ENCODE measurements at regions not wholly inside any gene's neighbourhood (a gene's known extent, or its start where the extent isn't known, plus 50 kb on each side); places are given as distances from the start of the nearest gene placed in this dataset.
"Not testable (repeated sequence)": the region's sequence is repeated elsewhere in the genome, so short reads cannot be mapped to it uniquely, and the experiment has no call there.

- H3K4me1 Mint-ChIP-seq = no peaks in the 10 kb centered on the region
- H3K9me3 Mint-ChIP-seq = no peaks in the 10 kb centered on the region
- no peak overlapping the region for H3K4me3 Mint-ChIP-seq
- DNase-seq (no peak), ATAC-seq (replicated peaks) (no peak)
- no peak overlapping the region for H3K27ac Mint-ChIP-seq
- no peaks in the 10 kb centered on the region for H3K36me3 Mint-ChIP-seq
- H3K27me3 Mint-ChIP-seq = peaks cover 4 to 23% of the 10 kb centered on the region in 2 donors
Measured at GRCh38 chr3:130569461-130570365, 52.7 kb downstream of the COL6A6 start.

- no peak overlapping the region for H3K27ac Mint-ChIP-seq
Measured at GRCh38 chr3:130572769-130573168, 55.8 kb downstream of the COL6A6 start.

GRCh38 chr3:130576375-130577266 is 59.6 kb downstream of the COL6A6 start:
- DNase-seq = no peak
- H3K36me3 Mint-ChIP-seq = no peaks in the 10 kb centered on the region
- ATAC-seq (replicated peaks) = no peak
- no peak overlapping the region for H3K4me3 Mint-ChIP-seq
- no peaks in the 10 kb centered on the region for H3K9me3 Mint-ChIP-seq
- peaks cover 11 to 20% of the 10 kb centered on the region in 2 donors for H3K27me3 Mint-ChIP-seq
- no peaks in the 10 kb centered on the region for H3K4me1 Mint-ChIP-seq
- no peak overlapping the region for H3K27ac Mint-ChIP-seq

More at GRCh38 chr3:130572769-130573168, 55.8 kb downstream of the COL6A6 start:
- no peaks in the 10 kb centered on the region for H3K9me3 Mint-ChIP-seq
- ATAC-seq (replicated peaks) = no peak
- H3K4me1 Mint-ChIP-seq = no peaks in the 10 kb centered on the region
- no peak overlapping the region for H3K4me3 Mint-ChIP-seq
- no peaks in the 10 kb centered on the region for H3K36me3 Mint-ChIP-seq
- DNase-seq = no peak
- peaks cover 7 to 17% of the 10 kb centered on the region in 2 donors for H3K27me3 Mint-ChIP-seq

DNA sequence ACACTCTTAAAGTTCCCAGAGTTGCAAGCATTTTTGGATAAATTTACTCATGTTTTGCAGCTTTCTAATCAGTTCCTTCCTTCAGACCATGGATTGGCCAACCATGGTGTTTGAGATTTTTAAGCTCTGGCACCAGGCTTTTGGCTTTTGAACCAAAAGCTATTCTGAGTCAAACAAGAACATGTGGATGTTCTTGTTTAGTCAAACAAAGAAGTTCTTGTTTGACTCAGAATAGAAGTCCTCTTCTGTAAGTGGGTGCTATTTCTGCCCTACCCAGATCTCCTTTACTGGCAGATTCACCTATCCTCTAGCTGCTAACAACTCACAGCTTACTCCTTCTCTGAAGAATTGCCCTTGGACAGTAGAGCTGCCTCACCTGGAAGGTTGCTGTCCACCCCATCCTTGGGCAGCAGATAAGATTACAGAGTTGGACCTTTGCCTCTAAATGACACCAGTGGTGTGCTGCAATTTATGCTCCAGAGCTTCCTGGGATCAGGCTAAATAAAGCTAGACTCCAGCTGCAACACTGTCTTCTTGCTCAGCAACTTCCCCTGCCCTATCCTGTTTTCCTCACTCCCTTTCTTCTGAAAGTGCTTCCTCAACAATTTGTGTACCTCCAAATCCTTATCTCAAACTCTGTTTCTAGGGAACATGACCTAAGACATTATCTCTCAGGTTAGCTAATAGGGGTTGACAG is 65.6 kb downstream of the COL6A6 start:
- ATAC-seq (replicated peaks) (peak; percentile 29 to 80), DNase-seq (no peak)
- H3K27ac Mint-ChIP-seq = no peak overlapping the region
- no peaks in the 10 kb centered on the region for H3K36me3 Mint-ChIP-seq
- no peaks in the 10 kb centered on the region for H3K9me3 Mint-ChIP-seq
- peaks cover 5 to 6% of the 10 kb centered on the region in 2 donors for H3K27me3 Mint-ChIP-seq
- H3K4me1 Mint-ChIP-seq = no peaks in the 10 kb centered on the region
- no peak overlapping the region for H3K4me3 Mint-ChIP-seq

DNA sequence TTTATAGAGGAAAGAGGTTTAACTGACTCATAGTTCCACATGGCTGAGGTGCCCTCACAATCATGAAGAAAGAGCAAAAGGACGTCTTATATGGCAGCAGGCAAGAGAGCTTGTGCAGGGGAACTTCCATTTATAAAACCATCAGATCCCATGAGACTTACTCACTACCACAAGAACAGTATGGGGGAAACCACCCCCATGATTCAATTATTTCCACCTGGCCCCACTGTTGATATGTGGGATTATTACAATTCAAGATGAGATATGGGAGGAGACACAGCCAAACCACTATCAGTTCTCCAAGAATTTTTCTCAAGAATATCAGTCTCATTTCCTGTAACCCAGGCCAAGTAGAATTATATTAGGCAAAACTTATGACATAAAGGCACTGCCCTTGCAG is 77.8 kb downstream of the COL6A6 start:
- peaks cover 3 to 13% of the 10 kb centered on the region in 2 donors for H3K27me3 Mint-ChIP-seq
- not testable (repeated sequence) for H3K27ac Mint-ChIP-seq, H3K4me3 Mint-ChIP-seq, H3K36me3 Mint-ChIP-seq, H3K9me3 Mint-ChIP-seq, H3K4me1 Mint-ChIP-seq
- peak; percentile 46 to 82 for ATAC-seq (replicated peaks)
- DNase-seq = peak; percentile 1

GRCh38 chr3:130596484-130596883 is 79.5 kb downstream of the COL6A6 start:
- Mint-ChIP-seq H3K27ac (no peak overlapping the region), H3K27me3 (peaks cover 6 to 13% of the 10 kb centered on the region in 2 donors), H3K36me3 (no peaks in the 10 kb centered on the region), H3K4me1 (peaks cover 0 to 6% of the 10 kb centered on the region in 2 donors), H3K9me3 (peaks cover 10% of the 10 kb centered on the region in 2 donors), H3K4me3 (no peak overlapping the region)
- ATAC-seq (replicated peaks) (no peak), DNase-seq (no peak)

- no peak overlapping the region for H3K27ac Mint-ChIP-seq
- no peak for ATAC-seq (replicated peaks)
- peaks cover 9 to 11% of the 10 kb centered on the region in 2 donors for H3K9me3 Mint-ChIP-seq
- no peak for DNase-seq
- no peaks in the 10 kb centered on the region for H3K4me1 Mint-ChIP-seq
- H3K4me3 Mint-ChIP-seq = no peak overlapping the region
- peaks cover 6 to 7% of the 10 kb centered on the region in 2 donors for H3K27me3 Mint-ChIP-seq
- H3K36me3 Mint-ChIP-seq = no peaks in the 10 kb centered on the region
Measured at GRCh38 chr3:130601442-130601971, 84.5 kb downstream of the COL6A6 start.

DNA sequence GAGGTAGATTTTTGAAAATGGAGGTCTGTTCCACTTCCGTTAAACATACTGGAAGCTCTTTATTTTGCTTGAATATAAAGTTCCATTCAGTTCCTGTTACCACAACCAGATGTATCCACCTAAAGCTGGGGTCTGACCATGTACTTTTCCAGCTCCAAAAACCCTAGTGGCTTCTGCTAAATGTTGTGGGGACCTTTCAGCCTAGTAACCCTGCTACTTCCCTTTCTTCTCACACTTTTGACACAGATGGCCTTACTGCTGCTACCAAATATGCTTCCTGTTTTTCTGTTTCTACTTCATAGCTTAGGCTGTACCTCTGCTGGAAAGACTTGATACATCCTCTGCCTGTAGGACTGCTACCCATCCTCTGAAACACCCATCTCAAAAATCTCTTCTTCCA is 87.8 kb downstream of the COL6A6 start:
- H3K4me1 Mint-ChIP-seq = no peaks in the 10 kb centered on the region
- peaks cover 13 to 15% of the 10 kb centered on the region in 2 donors for H3K9me3 Mint-ChIP-seq
- H3K4me3 Mint-ChIP-seq = no peak overlapping the region
- DNase-seq (no peak), ATAC-seq (replicated peaks) (no peak)
- peaks cover 0 to 2% of the 10 kb centered on the region in 2 donors for H3K27me3 Mint-ChIP-seq
- H3K27ac Mint-ChIP-seq = no peak overlapping the region
- H3K36me3 Mint-ChIP-seq = no peaks in the 10 kb centered on the region

DNA sequence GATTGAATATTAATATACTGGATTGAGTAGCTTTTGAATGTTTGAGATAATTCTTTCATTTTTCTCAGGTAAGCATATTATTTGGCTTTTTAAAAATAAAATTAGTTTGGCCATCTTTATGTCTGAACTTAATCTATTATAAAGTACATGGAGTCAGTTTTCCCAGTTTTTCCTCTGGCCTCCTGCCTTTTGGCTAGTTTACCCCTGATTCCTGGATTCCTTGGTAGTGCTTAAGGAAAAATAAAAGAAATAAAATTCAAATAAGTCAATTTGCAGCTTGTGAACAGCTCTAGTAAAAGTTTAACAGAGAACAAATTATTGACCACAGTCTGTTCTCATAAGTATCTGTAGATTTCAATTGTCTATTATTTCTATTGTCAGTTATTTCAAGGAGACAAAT is 89.4 kb downstream of the COL6A6 start:
- Mint-ChIP-seq H3K36me3 (no peaks in the 10 kb centered on the region), H3K9me3 (peaks cover 11 to 15% of the 10 kb centered on the region in 2 donors), H3K4me1 (no peaks in the 10 kb centered on the region), H3K27me3 (no peaks in the 10 kb centered on the region), H3K27ac (no peak overlapping the region), H3K4me3 (no peak overlapping the region)
- no peak for ATAC-seq (replicated peaks)
- no peak for DNase-seq

DNA sequence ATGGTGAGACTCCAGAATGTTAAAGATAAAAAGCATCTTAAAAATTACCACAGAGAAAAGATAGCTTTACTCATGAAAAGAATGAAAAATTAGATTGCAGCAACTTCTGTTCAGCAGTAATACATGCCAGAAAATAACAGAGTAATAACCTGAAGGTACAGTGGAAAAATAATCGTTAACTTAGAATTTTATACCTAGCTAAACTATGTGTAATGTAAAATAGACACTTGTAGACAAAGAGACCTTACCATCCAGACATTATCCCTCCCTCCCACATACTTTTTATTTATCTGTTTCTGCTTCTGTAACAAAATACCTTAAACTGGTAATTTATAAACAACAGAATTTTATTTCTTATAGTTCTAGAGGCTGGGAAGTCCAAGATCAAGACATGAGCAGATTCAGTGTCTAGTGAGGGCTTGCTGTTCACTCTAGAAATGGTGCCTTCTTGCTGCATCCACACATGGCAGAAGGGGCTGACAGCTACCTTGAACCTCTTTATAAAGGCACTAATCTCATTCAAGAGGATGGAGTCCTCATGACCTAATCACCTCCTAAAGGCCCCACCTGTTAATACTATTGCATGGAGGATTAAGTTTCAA is 90.7 kb downstream of the COL6A6 start:
- Mint-ChIP-seq H3K9me3 (peaks cover 18 to 19% of the 10 kb centered on the region in 2 donors), H3K4me1 (no peaks in the 10 kb centered on the region), H3K27ac (no peak overlapping the region), H3K4me3 (no peak overlapping the region), H3K36me3 (no peaks in the 10 kb centered on the region), H3K27me3 (no peaks in the 10 kb centered on the region)
- DNase-seq (no peak), ATAC-seq (replicated peaks) (no peak)

GRCh38 chr3:130609166-130609979 is 92.4 kb downstream of the COL6A6 start:
- Mint-ChIP-seq H3K4me1 (no peaks in the 10 kb centered on the region), H3K4me3 (no peak overlapping the region), H3K36me3 (no peaks in the 10 kb centered on the region), H3K27me3 (no peaks in the 10 kb centered on the region), H3K9me3 (peaks cover 15 to 16% of the 10 kb centered on the region in 2 donors), H3K27ac (no peak overlapping the region)
- ATAC-seq (replicated peaks) (no peak), DNase-seq (no peak)

- H3K27me3 Mint-ChIP-seq = peaks cover 8 to 9% of the 10 kb centered on the region in 2 donors
- no peak for ATAC-seq (replicated peaks)
- H3K36me3 Mint-ChIP-seq = no peaks in the 10 kb centered on the region
- peaks cover 0 to 6% of the 10 kb centered on the region in 2 donors for H3K9me3 Mint-ChIP-seq
- DNase-seq = no peak
- no peak overlapping the region for H3K4me3 Mint-ChIP-seq
- no peaks in the 10 kb centered on the region for H3K4me1 Mint-ChIP-seq
- no peak overlapping the region for H3K27ac Mint-ChIP-seq
Measured at GRCh38 chr3:130619196-130619595, 102.2 kb downstream of the COL6A6 start.

GRCh38 chr3:130621824-130622223 is 104.8 kb downstream of the COL6A6 start:
- H3K9me3 Mint-ChIP-seq = no peaks in the 10 kb centered on the region

More at GRCh38 chr3:130621824-130622223, 104.8 kb downstream of the COL6A6 start:
- ATAC-seq (replicated peaks) = no peak
- H3K36me3 Mint-ChIP-seq = no peaks in the 10 kb centered on the region
- no peak overlapping the region for H3K27ac Mint-ChIP-seq
- peaks cover 0 to 3% of the 10 kb centered on the region in 2 donors for H3K27me3 Mint-ChIP-seq
- no peaks in the 10 kb centered on the region for H3K4me1 Mint-ChIP-seq
- H3K4me3 Mint-ChIP-seq = no peak overlapping the region
- DNase-seq = no peak

Data from stimulated activated naive B cell treated with anti-CD40 and anti-IgM and Interleukin-4, amounts not matched to agents 10 μg/mL and 1 μg/mL and 100 μg/mL, for 72 hours (primary cell).